HCEC 1CT (cell line): ENCODE measurements at regions not wholly inside any gene's neighbourhood (a gene's known extent, or its start where the extent isn't known, plus 50 kb on each side); places are given as distances from the start of the nearest gene placed in this dataset.
A peak's percentile ranks its signal among the peaks of the same experiment; 100 is the strongest.

Experiments used
- DNase-seq: peaks from one replicate; pipeline ENCODE4 v3.0.0-alpha.2; 2017

GRCh38 chr4:138851391-138852335 is 163.9 kb upstream of the NOCT start:
- DNase-seq: no peak

- DNase-seq: no peak
Observed at GRCh38 chr4:138845664-138846063, 169.9 kb upstream of the NOCT start.

GRCh38 chr4:138845054-138845453 is 170.5 kb upstream of the NOCT start:
- no peak for DNase-seq

- DNase-seq: no peak
Observed at GRCh38 chr4:138843616-138844015, 172.0 kb upstream of the NOCT start.

- no peak for DNase-seq
Observed at GRCh38 chr4:138841343-138841742, 174.2 kb upstream of the NOCT start.

- DNase-seq: no peak
Observed at GRCh38 chr4:138838251-138838650, 177.3 kb upstream of the NOCT start.

GRCh38 chr4:138835832-138836533 is 179.6 kb upstream of the NOCT start:
- no peak for DNase-seq

- DNase-seq: no peak
Observed at GRCh38 chr4:138833974-138834373, 181.6 kb upstream of the NOCT start.

- DNase-seq: no peak
Observed at GRCh38 chr4:138832563-138832962, 183.0 kb upstream of the NOCT start.

GRCh38 chr4:138831948-138832347 is 183.6 kb upstream of the NOCT start:
- no peak for DNase-seq

GRCh38 chr4:138828926-138829325 is 186.7 kb upstream of the NOCT start:
- no peak for DNase-seq

GRCh38 chr4:138826754-138827153 is 188.8 kb upstream of the NOCT start:
- DNase-seq: no peak

- no peak for DNase-seq
Observed at GRCh38 chr4:138826322-138826721, 189.3 kb upstream of the NOCT start.

GRCh38 chr4:138821331-138821730 is 194.2 kb upstream of the NOCT start:
- DNase-seq: no peak

- no peak for DNase-seq
Observed at GRCh38 chr4:138816875-138817274, 198.7 kb upstream of the NOCT start.

GRCh38 chr4:138815811-138816210 is 199.8 kb upstream of the NOCT start:
- DNase-seq: no peak

GRCh38 chr4:138805736-138806135 is 209.8 kb upstream of the NOCT start:
- DNase-seq: no peak

GRCh38 chr4:138804711-138805110 is 210.9 kb upstream of the NOCT start:
- no peak for DNase-seq

- no peak for DNase-seq
Observed at GRCh38 chr4:138803051-138803450, 212.5 kb upstream of the NOCT start.

- peak; percentile 27 for DNase-seq
Observed at GRCh38 chr4:138802499-138802898, 213.1 kb upstream of the NOCT start.

GRCh38 chr4:138800421-138800820 is 215.2 kb upstream of the NOCT start:
- DNase-seq: no peak

GRCh38 chr4:138798404-138798803 is 217.2 kb upstream of the NOCT start:
- no peak for DNase-seq

GRCh38 chr4:138797646-138798045 is 217.9 kb upstream of the NOCT start:
- no peak for DNase-seq

GRCh38 chr4:138796761-138797160 is 218.8 kb upstream of the NOCT start:
- DNase-seq: no peak
